Putamen (tissue), 1 donor: ENCODE measurements at regions not wholly inside any gene's neighbourhood (a gene's known extent, or its start where the extent isn't known, plus 50 kb on each side); places are given as distances from the start of the nearest gene placed in this dataset.
A peak's percentile ranks its signal among the peaks of the same experiment; 100 is the strongest.

ENCODE experiments used
- DNase-seq: peaks from one replicate; pipeline ENCODE4 v3.0.0-alpha.2; 2016; ENCODE audit warnings: low spot score

DNA sequence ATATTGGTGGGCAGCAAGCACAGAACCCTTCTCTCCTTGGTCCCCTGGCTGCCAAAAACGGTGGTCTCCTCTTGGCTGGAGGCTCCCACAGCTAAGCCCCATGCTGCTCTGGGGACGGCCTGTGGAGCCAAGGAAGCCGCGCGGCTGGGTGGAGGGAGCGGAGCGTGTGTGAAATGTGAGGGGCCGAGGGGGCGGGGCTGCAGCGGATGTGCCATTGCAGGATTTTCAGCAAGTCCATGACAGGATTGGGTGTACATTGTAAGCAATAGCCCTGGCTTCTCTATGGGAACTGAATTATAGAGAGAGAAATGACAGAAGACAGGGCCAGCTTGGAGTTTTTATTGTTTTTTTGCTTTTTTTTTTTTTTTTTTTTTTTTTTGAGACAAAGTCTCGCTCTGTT, 336.5 kb downstream of the DIRAS2 start:
- DNase-seq, result no peak

- DNase-seq, result no peak
These were observed 335.3 kb downstream of the DIRAS2 start for GRCh38 chr9:90307167-90307833.

DNA sequence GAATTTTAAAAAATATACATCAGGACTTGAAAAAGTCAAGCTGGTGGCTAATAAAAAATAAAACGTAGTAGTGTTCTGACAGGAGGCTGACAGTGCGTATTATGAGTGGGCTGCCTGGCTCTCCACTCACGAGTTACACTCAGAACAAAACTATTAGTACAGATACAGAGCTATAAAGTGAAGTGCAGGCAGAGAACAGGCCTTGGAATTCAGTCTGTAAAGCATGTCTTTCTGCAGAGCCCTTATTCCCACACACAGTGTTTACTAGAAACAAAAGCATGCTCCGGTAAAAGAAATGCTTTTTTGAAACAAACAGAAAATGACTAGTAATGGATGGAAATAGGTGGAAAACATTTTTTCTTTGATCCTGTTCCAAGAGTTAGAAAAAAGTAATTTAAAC, 334.7 kb downstream of the DIRAS2 start:
- DNase-seq, result no peak

GRCh38 chr9:90308691-90309090, 333.9 kb downstream of the DIRAS2 start:
- no peak for DNase-seq

DNA sequence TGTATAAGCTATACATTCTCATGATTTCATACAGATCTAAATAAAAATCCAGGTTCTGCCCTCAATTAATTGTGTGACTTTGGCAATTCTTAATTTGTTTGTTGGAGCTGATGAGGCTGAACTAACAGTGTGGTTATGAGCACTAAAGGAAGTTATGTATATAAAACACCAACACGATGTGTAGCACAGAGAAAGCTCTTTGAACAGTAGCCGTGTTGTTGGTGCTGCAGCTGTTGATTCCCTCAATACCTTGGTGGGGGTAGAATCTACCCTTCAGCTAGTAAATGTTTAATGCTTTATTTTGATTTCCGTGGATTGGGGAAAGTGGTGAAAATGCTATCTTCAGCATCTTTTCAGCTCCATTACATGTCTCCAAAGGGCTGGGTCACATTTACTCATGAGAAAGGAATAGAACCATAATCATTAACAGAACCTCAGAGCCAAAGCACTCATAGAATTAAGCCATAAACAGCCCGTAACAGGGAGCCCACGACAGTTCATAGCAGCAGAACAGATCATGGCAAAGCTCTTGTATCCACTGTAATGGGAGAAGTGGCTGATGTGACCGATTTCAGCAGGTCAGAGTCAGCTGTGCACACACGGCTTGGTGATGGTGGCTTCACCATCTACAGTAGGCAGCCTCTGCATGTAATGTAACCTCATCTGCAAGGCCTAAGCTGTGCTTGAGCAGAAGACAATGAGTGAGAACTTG, 332.7 kb downstream of the DIRAS2 start:
- no peak for DNase-seq

- DNase-seq, result no peak
These were observed 332.1 kb downstream of the DIRAS2 start for GRCh38 chr9:90310521-90310876.

DNA sequence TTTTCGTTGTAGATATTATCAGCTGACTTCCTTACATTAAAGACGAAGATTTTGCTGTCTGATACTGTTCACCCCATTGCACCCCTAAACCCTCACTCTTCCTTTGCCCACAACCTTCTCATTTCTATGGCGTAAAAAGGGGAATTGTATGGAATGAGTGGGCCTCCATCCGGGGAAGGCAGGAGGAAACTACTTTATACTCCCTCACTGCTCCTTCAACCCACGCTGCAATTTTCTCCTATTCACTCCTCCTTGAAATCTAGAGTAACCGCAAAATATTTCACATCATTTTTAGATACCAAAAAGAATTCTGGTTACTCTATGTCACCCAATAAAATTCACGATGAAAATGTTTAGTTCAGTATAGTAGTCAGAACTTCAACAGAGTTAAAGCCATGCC, 330.8 kb downstream of the DIRAS2 start:
- DNase-seq, result peak; percentile 47

GRCh38 chr9:90322296-90322695, 320.3 kb downstream of the DIRAS2 start:
- DNase-seq, result no peak

DNA sequence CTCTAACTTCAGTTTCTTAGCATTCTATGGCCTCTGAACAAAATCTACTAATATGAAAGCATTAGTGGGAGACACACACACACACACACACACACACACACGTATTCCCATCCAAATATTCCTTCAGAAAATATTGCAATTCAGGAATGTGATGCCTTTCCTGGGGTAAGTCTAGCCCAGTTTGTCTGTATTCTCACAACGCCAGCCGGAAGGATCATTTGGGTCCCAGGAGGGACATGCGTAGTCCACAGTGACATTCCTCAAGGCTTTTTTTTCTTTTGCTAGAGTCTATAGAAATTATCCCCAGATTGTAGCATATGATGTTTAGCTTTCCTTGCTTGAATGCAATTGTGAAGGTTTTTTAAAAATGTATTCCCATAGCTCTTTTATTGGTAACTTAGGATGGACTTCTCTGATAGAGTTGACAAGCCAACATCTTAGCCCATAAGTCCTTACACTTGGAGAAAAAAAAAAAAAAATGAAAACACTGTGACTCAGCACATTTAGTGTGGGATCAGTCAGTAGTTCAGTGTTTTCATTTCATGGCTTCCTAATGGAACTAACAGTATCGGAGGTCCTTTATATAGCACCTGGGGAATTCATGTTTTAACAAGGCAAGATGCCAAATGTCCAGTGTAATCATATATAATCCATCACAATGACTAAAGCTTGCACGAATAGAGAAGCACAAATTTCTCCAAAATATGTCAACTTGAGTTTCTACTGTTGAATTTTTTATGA, 316.5 kb downstream of the DIRAS2 start:
- no peak for DNase-seq

DNA sequence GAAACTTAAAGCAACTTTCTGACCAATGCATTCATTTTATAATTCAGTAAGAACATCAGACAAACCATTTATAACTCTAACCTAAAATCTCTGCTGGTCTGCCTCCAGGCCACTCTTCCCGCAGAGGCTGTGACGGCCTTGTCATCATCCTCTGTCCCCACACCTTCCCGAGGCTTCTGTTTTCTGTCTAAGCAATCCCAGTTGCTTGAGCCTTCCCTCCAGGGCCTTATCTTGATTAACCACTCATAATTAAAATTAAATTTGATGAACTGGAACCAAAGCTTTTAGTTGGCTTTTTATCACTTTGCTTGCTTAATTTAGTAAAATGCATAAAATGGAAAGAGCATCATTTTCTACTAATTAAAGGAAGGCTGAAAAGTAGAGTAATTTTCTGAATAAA, 312.4 kb downstream of the DIRAS2 start:
- DNase-seq, result no peak

GRCh38 chr9:90331826-90332575, 310.6 kb downstream of the DIRAS2 start:
- DNase-seq, result no peak

- DNase-seq, result no peak
These were observed 309.4 kb downstream of the DIRAS2 start for GRCh38 chr9:90333226-90333625.

DNA sequence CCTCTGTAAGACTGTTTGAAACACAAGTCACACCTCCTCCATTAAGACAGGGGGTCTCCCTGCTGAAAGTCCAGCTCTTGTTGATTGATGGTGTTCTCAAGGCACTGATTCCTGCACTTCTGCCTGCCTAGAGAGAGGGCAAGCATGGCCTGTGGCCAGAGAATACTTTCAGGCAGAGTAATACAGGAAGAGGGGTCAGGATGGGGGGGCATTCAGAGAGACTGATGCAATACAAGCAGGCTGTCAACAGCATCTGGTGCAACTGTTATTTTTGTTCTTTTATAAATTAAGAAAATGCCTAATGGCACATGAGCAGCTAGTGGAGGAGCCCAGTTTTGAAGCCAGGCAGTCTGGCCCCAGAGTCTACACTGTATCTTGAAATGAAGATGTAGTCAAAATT, 302.2 kb downstream of the DIRAS2 start:
- no peak for DNase-seq

GRCh38 chr9:90342607-90343006, 300.0 kb downstream of the DIRAS2 start:
- DNase-seq, result no peak

- DNase-seq, result no peak
These were observed 299.3 kb downstream of the DIRAS2 start for GRCh38 chr9:90343366-90343765.

DNA sequence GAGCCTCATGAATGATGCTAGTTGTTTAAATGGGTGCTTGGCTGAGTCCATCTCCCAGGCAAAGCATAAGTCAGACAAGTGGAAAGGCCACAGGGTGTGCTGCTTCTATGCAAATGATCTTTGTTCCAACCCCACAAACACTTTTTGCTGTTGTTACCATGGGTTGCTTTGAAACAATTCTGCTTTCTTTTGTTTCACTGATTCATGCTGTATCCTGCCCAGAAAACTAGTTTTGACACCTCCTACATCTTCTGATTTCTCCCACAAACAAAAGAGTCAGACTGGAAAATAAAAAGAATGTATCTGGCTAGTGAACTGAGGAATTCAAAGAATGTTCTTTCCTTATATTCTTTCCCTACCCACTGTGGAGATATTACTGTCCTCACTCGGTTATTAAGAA, 298.6 kb downstream of the DIRAS2 start:
- DNase-seq, result no peak

GRCh38 chr9:90365666-90366065, 277.0 kb downstream of the DIRAS2 start:
- no peak for DNase-seq

DNA sequence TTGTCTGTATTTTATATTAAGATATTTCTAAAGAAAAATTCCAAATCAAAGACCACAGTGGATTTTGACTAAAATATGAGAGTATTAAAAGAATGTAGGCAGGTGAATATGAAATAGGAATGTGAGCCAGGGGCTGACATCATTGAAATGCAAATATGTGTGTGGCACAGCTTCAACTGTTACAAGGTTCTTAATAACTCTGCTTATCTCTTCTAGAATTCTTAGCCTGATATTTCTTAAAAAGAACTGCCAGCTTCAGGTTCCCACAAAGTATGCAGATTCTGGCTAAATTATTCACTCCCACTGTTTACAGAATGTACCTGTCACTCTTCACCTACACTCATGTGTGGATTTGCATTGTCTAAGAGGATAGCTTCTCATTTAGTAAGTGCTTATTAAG, 274.4 kb downstream of the DIRAS2 start:
- peak; percentile 71 for DNase-seq

DNA sequence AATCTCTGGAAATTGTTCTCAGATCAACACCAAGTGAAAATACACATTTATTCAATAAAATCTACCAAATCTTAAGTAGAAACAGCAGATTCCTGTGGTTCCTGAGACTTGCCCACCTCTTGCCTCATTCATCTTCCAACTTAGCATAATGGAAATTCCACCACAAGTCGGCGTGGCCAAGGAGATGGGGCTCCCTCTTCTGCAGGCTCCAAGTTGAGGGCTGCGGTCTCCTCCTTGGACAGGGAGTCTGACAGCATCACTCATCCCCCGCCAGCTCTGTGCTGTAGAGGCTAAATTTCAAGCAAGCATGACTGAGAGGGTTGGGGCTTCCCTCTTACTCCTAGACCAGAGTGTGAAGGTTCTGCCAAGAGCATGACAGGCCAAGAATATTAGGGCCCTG, 273.7 kb downstream of the DIRAS2 start:
- DNase-seq, result no peak

DNA sequence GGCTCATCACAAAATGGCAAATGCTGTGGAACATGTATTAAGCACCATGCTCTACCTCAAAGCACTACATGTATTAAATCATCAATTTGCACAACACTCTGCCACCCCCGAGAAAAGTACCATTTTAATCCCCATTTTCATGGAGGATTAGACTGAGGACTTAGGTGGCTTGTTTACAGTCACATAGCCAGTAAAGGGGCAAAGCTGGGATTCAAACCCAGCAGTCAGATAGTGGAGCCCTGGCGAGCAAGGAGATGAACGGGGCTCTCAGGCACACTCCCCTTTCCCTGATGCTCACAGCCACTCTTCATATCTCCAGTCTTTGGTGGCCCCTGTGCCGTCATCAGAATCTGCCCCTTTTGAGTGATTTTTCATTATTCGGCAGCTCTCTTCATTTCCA, 262.9 kb downstream of the DIRAS2 start:
- no peak for DNase-seq

GRCh38 chr9:90385146-90385545, 257.5 kb downstream of the DIRAS2 start:
- no peak for DNase-seq

GRCh38 chr9:90393365-90394152, 249.1 kb downstream of the DIRAS2 start:
- no peak for DNase-seq
